Fibroblast of villous mesenchyme (primary cell): ENCODE measurements at regions not wholly inside any gene's neighbourhood (a gene's known extent, or its start where the extent isn't known, plus 50 kb on each side); places are given as distances from the start of the nearest gene placed in this dataset.

Source experiments
- DNase-seq: peaks from one replicate; pipeline ENCODE4 v3.0.0-alpha.2; 2010; ENCODE audit warnings: low read depth
- H3K4me3 ChIP-seq: 2 replicates; pipeline ENCODE4 v1.5.1; 2011; ENCODE audit warnings: low read depth, mild to moderate bottlenecking, low read length
- CTCF ChIP-seq: IDR thresholded peaks from 2 replicates; pipeline ENCODE4 v1.5.1; 2012; ENCODE audit warnings: low read depth, mild to moderate bottlenecking, low read length; ENCODE audit not compliant: insufficient read depth

GRCh38 chr2:59530258-59530657, 1023.2 kb downstream of the BCL11A start:
- no peak for DNase-seq
- no peak overlapping the region for H3K4me3 ChIP-seq
- TF ChIP-seq CTCF: no peak

- DNase-seq: no peak
- no peak for TF ChIP-seq CTCF
- no peak overlapping the region for H3K4me3 ChIP-seq
Measured at GRCh38 chr2:59529726-59530125, 1023.7 kb downstream of the BCL11A start.

- no peak for DNase-seq
- TF ChIP-seq CTCF: no peak
- no peak overlapping the region for H3K4me3 ChIP-seq
Measured at GRCh38 chr2:59528525-59528924, 1024.9 kb downstream of the BCL11A start.

- no peak overlapping the region for H3K4me3 ChIP-seq
- no peak for DNase-seq
- no peak for TF ChIP-seq CTCF
Measured at GRCh38 chr2:59502981-59503380, 1050.5 kb downstream of the BCL11A start.

- H3K4me3 ChIP-seq: no peak overlapping the region
- no peak for DNase-seq
- TF ChIP-seq CTCF: no peak
Measured at GRCh38 chr2:59490994-59491393, 1062.5 kb downstream of the BCL11A start.

- no peak for DNase-seq
- H3K4me3 ChIP-seq: no peak overlapping the region
- TF ChIP-seq CTCF: no peak
Measured at GRCh38 chr2:59490192-59490591, 1063.3 kb downstream of the BCL11A start.

GRCh38 chr2:59484673-59485072, 1068.8 kb downstream of the BCL11A start:
- no peak for TF ChIP-seq CTCF
- no peak overlapping the region for H3K4me3 ChIP-seq
- DNase-seq: no peak
